ENCODE measurements at regions not wholly inside any gene's neighbourhood (a gene's known extent, or its start where the extent isn't known, plus 50 kb on each side); places are given as distances from the start of the nearest gene placed in this dataset.

DNA sequence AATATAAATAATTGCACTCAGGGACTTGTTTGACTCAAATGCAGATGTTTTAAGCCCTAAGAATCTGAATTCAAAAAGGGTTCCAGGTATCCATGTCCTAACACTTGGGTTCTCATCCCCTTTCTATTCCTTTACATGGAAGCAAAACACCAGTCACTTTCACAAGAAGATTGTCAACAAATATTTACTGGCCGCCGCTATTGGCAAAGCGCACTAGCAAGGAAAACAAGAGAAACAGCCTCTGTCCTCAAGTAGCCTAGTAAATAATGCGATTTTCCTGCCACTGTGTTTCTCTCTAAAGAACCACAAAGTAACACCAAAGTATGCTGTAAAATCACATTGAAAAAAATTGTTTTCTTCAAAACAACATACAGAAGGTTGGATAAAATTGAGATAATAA, 66.7 kb upstream of the EZH2 start:
- DNase-seq, result no peak

DNA sequence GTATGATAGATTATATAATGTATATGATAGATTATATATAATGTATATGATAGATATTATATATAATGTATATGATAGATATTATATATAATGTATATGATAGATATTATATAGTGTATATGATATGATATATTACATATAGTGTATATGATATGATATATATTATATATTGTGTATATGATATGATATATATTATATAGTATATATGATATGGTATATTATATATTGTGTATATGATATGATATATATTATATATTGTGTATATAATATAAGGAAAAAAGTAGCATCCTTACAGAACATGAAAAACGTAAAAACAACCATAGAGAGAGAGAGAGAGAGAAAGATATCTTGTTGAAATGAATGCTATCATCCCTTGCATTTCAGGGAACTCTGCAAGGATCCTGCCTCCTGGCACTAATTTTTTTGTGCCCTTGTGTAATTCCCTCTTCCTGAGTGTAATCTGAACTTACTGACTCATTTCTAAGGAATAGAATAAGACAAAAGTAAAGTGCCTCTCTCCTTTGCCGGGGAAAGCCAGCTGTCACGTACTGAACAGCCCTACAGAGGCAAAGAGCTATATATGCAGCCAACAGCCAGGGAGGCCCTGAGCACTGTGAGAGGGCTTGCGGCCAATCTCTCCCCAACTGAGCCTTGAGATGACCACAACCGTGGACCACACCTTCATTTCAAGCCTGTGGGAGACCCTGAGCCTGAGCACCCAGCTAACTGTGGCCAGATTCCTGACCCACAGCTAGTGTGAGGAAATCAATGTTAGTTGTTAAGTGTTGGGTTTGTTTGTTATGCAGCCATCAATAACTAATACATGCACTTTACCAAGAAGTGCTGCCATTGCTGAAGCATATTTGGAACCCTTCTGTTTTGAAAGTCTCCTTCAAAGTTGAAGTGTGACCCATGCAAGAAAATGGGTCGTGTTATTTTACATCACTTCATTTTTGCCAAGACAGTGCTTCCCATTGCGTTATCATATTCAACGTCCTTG, 61.1 kb upstream of the EZH2 start:
- DNase-seq, result no peak

DNA sequence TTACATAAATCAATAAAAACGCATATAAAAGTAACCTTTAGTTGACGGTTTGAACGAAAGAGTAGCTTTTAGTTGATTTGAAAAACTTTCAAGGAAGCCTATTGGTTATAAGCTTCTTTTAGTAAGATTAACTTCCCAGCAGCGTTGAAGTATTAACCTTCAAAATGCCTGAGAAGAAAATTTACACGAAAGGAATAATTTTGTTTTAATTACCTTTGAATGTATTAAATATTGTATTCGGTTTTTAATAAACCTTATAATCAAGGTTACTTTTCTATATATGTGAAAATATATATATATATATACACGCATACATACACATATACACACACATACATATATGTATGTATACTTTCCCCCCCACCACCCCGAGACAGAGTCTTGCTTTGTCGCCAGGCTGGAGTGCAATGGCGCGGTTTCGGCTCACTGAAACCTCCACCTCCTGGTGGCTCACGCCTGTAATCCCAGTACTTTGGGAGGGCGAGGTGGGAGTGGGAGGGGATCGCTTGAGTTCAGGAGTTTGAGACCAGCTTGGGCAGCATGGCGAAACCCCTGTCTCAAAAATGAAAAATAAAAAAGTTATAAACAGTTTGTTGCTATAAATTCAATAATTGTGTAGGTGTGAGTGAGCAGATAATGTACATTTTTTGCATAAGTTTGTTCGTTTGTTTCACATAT, 57.6 kb upstream of the EZH2 start:
- DNase-seq, result peak; percentile 60

DNA sequence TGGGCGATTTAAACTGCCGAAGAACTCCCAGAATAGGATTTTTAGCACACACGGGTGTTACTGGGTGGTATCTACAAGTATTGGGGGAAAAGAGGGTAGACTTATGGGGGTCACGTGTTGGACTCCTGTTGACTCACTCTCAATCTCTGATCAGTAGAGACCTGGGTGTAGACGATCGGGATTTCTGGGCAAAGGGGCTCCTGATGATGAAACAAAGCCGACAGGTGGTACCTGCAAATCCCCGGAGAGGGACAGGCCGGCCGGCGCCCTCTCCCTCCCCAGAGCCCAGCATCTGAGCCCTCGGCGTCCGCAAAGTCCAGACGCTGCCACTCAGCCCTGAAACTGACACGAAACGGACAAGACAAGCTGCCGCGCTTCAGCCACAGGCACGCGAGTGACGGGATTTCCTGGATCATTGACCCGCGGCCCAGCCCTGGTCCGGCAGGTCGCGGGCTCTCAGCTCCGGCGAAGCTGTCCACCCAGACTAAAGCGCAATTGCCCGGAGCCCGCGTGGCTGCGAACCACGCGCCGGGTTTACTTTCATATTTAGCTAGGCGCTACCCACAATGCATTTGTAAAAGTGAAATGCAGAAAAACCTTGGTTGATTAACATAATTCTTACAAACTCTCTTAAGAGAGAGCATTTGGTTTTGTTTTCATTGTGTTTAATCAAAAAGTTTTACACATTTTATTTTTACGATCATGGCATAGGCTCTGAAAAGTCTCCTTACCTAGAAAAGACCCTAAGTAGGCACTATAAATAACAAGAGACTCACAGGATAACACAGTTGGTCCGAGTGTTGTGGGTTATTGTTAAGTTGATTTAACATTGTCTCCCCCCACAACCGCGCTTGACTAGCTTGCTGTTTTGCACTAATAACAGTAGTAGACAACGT, 56.9 kb upstream of the EZH2 start:
- peak; percentile 54 for DNase-seq

- DNase-seq, result no peak
Measured at GRCh38 chr7:148939128-148939755, 55.2 kb upstream of the EZH2 start.

GRCh38 chr7:148935451-148935850, 51.4 kb upstream of the EZH2 start:
- DNase-seq, result no peak
